GM23338 (cell line): ENCODE measurements at regions not wholly inside any gene's neighbourhood (a gene's known extent, or its start where the extent isn't known, plus 50 kb on each side); places are given as distances from the start of the nearest gene placed in this dataset.

Source experiments
- ATAC-seq: fragments of 200-7000 bp; cut with Tn5 transposase; 3 replicates; pipeline ENCODE4 v1.9.1; 2020
- DNase-seq: peaks from one replicate; pipeline ENCODE4 v3.0.0-alpha.2; 2015; ENCODE audit warnings: low spot score
- H2AFZ ChIP-seq: fragments of 200-600 bp; sonication (generic); 2 replicates; pipeline ENCODE4 v1.8.0; 2016; ENCODE audit warnings: antibody characterized with exemption, mild to moderate bottlenecking, moderate library complexity
- H3F3A ChIP-seq: fragments of 200-600 bp; sonication (generic); replicated peaks from 2 replicates; pipeline ENCODE4 v1.8.0; 2017; ENCODE audit warnings: antibody characterized with exemption, mixed run types, low read depth
- H3K27ac ChIP-seq: fragments of 200-600 bp; sonication (generic); 2 replicates; pipeline ENCODE4 v1.6.1; 2016; ENCODE audit warnings: low read depth
- H3K27me3 ChIP-seq: fragments of 200-600 bp; sonication (generic); 2 replicates; pipeline ENCODE4 v1.8.0; 2016; ENCODE audit warnings: mild to moderate bottlenecking, mixed run types, moderate library complexity; ENCODE audit not compliant: insufficient read depth
- H3K36me3 ChIP-seq: fragments of 200-600 bp; sonication (generic); 2 replicates; pipeline ENCODE4 v1.8.0; 2016; ENCODE audit warnings: mild to moderate bottlenecking; ENCODE audit not compliant: insufficient read depth
- H3K4me1 ChIP-seq: fragments of 200-600 bp; sonication (generic); 2 replicates; pipeline ENCODE4 v1.8.0; 2016; ENCODE audit warnings: mild to moderate bottlenecking, moderate library complexity; ENCODE audit not compliant: insufficient read depth
- H3K4me2 ChIP-seq: fragments of 200-600 bp; sonication (generic); 2 replicates; pipeline ENCODE4 v1.7.1; 2017; ENCODE audit warnings: mixed run types
- H3K4me3 ChIP-seq: fragments of 200-600 bp; sonication (generic); 2 replicates; pipeline ENCODE4 v1.6.1; 2016; ENCODE audit warnings: mixed run types
- H3K79me2 ChIP-seq: fragments of 200-600 bp; sonication (generic); replicated peaks from 2 replicates; pipeline ENCODE4 v1.8.0; 2017; ENCODE audit warnings: mild to moderate bottlenecking; ENCODE audit not compliant: insufficient read depth
- H3K9me2 ChIP-seq: fragments of 200-600 bp; sonication (generic); 2 replicates; pipeline ENCODE4 v1.8.0; 2017; ENCODE audit not compliant: insufficient read depth
- H4K20me1 ChIP-seq: fragments of 200-600 bp; sonication (generic); replicated peaks from 2 replicates; pipeline ENCODE4 v1.8.0; 2017; ENCODE audit warnings: mild to moderate bottlenecking; ENCODE audit not compliant: insufficient read depth
- H3K27ac Mint-ChIP-seq: 2 replicates; pipeline ENCODE4 v1.8.0; 2020; ENCODE audit warnings: inconsistent platforms, mild to moderate bottlenecking, moderate library complexity, mixed read lengths
- H3K27me3 Mint-ChIP-seq: 3 replicates; pipeline ENCODE4 v1.8.0; 2022; ENCODE audit warnings: low read depth, mild to moderate bottlenecking, moderate library complexity, mixed read lengths, inconsistent platforms; ENCODE audit not compliant: insufficient read depth, poor library complexity
- H3K36me3 Mint-ChIP-seq: 3 replicates; pipeline ENCODE4 v1.8.0; 2021; ENCODE audit warnings: low read depth, mild to moderate bottlenecking, inconsistent platforms, moderate library complexity, mixed read lengths
- H3K4me1 Mint-ChIP-seq: 3 replicates; pipeline ENCODE4 v1.8.0; 2020; ENCODE audit warnings: mild to moderate bottlenecking, inconsistent platforms, mixed read lengths
- H3K4me3 Mint-ChIP-seq: 3 replicates; pipeline ENCODE4 v1.8.0; 2021; ENCODE audit warnings: moderate library complexity, mild to moderate bottlenecking, inconsistent platforms, mixed read lengths
- H3K9me3 Mint-ChIP-seq: 3 replicates; pipeline ENCODE4 v1.8.0; 2020; ENCODE audit warnings: moderate library complexity, mild to moderate bottlenecking, inconsistent platforms, mixed read lengths
- CREB1 ChIP-seq: fragments of 250-450 bp; sonication (Bioruptor Pico); IDR thresholded peaks from 2 replicates; pipeline ENCODE4 v1.5.0; 2020; ENCODE audit warnings: low read depth, mild to moderate bottlenecking, moderate library complexity
- CTCF ChIP-seq, 2 experiments: fragments of 200-600 bp in 1 of 2; sonication (generic) in 1 of 2; conservative IDR thresholded peaks; 2 replicates each; pipeline versions ENCODE4 v1.5.1 to v1.6.1; 2016 to 2017; ENCODE audit warnings: antibody characterized with exemption in 2 of 2, low read depth in 2 of 2, mild to moderate bottlenecking in 2 of 2, moderate library complexity in 1 of 2
- ETS1 ChIP-seq: IDR thresholded peaks from 2 replicates; pipeline ENCODE4 v1.6.1; 2016; ENCODE audit warnings: antibody characterized with exemption
- EZH2 ChIP-seq: fragments of 200-600 bp; sonication (generic); IDR thresholded peaks from one replicate; pipeline ENCODE4 v1.8.0; 2017; ENCODE audit warnings: antibody characterized with exemption, mild to moderate bottlenecking, low read depth; ENCODE audit not compliant: unreplicated experiment
- JUNB ChIP-seq: IDR thresholded peaks from one replicate; pipeline ENCODE4 v1.6.1; 2016; ENCODE audit warnings: antibody characterized with exemption; ENCODE audit not compliant: unreplicated experiment
- NANOG ChIP-seq: IDR thresholded peaks from 2 replicates; pipeline ENCODE4 v1.6.1; 2016; ENCODE audit warnings: antibody characterized with exemption, borderline replicate concordance
- POLR2AphosphoS5 ChIP-seq: IDR thresholded peaks from 2 replicates; pipeline ENCODE4 v1.6.1; 2016; ENCODE audit warnings: antibody characterized with exemption, low read depth
- REST ChIP-seq: IDR thresholded peaks from one replicate; pipeline ENCODE4 v1.6.1; 2018; ENCODE audit warnings: antibody characterized with exemption; ENCODE audit not compliant: unreplicated experiment
- STAT1 ChIP-seq: IDR thresholded peaks from one replicate; pipeline ENCODE4 v1.6.1; 2016; ENCODE audit warnings: antibody characterized with exemption; ENCODE audit not compliant: unreplicated experiment
- ZNF114 ChIP-seq: fragments of 250-450 bp; sonication (Bioruptor Pico); IDR thresholded peaks from 2 replicates; pipeline ENCODE4 v1.5.0; 2020; ENCODE audit warnings: mild to moderate bottlenecking, moderate library complexity
- ZNF331 ChIP-seq: fragments of 250-450 bp; sonication (Bioruptor Pico); IDR thresholded peaks from 2 replicates; pipeline ENCODE4 v1.5.0; 2020; ENCODE audit warnings: low read depth, mild to moderate bottlenecking, moderate library complexity

GRCh38 chr2:172294983-172295382 lies 132.4 kb upstream of the ITGA6 start (continued):
- no peak for TF ChIP-seq CTCF (conservative IDR thresholded peaks at IDR 0.05; ENCODE audit: low read depth in 2 of 2)
- TF ChIP-seq CREB1 (CRISPR knock-in tag), result no peak
- no peak for TF ChIP-seq ZNF331
- TF ChIP-seq REST, result no peak
- TF ChIP-seq POLR2AphosphoS5, result no peak
- TF ChIP-seq JUNB, result no peak
- no peak for TF ChIP-seq ZNF114 (CRISPR knock-in tag)
- no peak for TF ChIP-seq EZH2
- TF ChIP-seq STAT1, result no peak

- DNase-seq (no peak), ATAC-seq (no peak)
- no peaks in the 10 kb centered on the region for H4K20me1 ChIP-seq
- no peaks in the 10 kb centered on the region for H3K36me3 ChIP-seq
- Mint-ChIP-seq H3K27me3 (peaks cover 8% of the 10 kb centered on the region), H3K9me3 (peaks cover 5% of the 10 kb centered on the region; the same call in 2 of the 3 replicates), H3K27ac (no peak overlapping the region), H3K4me1 (peaks cover 32% of the 10 kb centered on the region), H3K36me3 (peaks cover 3% of the 10 kb centered on the region; the same call in 1 of the 3 replicates), H3K4me3 (no peak overlapping the region)
- H3F3A ChIP-seq, result no peaks in the 10 kb centered on the region
- peaks cover 34% of the 10 kb centered on the region for H3K4me1 ChIP-seq
- H3K27ac ChIP-seq, result no peak overlapping the region
- H3K27me3 ChIP-seq, result peaks cover 38% of the 10 kb centered on the region; the same call in 1 of the 2 replicates
- peak overlapping the region; percentile 67 for H3K4me2 ChIP-seq
- H3K4me3 ChIP-seq, result peak overlapping the region; percentile 26; the same call in 1 of the 2 replicates
- H3K9me2 ChIP-seq, result 0 out of 2 replicates have a peak, but pooled peaks cover 9% of the 10 kb centered on the region
- no peaks in the 10 kb centered on the region for H3K79me2 ChIP-seq
- H2AFZ ChIP-seq, result no peak overlapping the region
- no peak for TF ChIP-seq ETS1
- no peak for TF ChIP-seq ZNF114 (CRISPR knock-in tag)
- TF ChIP-seq ZNF331, result no peak
- TF ChIP-seq CTCF (conservative IDR thresholded peaks at IDR 0.05; ENCODE audit: low read depth in 2 of 2), result no peak
- TF ChIP-seq NANOG, result no peak
- TF ChIP-seq STAT1, result no peak
Observed at GRCh38 chr2:172295677-172296076, 131.7 kb upstream of the ITGA6 start.
